Neural crest cell (in vitro differentiated cells): ENCODE measurements at regions not wholly inside any gene's neighbourhood (a gene's known extent, or its start where the extent isn't known, plus 50 kb on each side); places are given as distances from the start of the nearest gene placed in this dataset.

ENCODE experiments used
- DNase-seq: peaks from one replicate; pipeline ENCODE4 v3.0.0; 2021; ENCODE audit warnings: low read depth, mixed read lengths, low spot score
- H3K27ac Mint-ChIP-seq: one replicate; pipeline ENCODE4 v1.8.0; 2021; ENCODE audit warnings: mild to moderate bottlenecking, mixed read lengths; ENCODE audit not compliant: unreplicated experiment
- H3K27me3 Mint-ChIP-seq: 2 replicates; pipeline ENCODE4 v1.8.0; 2021; ENCODE audit warnings: low read depth, mild to moderate bottlenecking, mixed read lengths
- H3K36me3 Mint-ChIP-seq: 2 replicates; pipeline ENCODE4 v1.8.0; 2021; ENCODE audit warnings: low read depth, mild to moderate bottlenecking, mixed read lengths
- H3K4me1 Mint-ChIP-seq: 2 replicates; pipeline ENCODE4 v1.8.0; 2021; ENCODE audit warnings: mixed read lengths
- H3K4me3 Mint-ChIP-seq: one replicate; pipeline ENCODE4 v1.8.0; 2021; ENCODE audit warnings: mild to moderate bottlenecking, mixed read lengths
- H3K9me3 Mint-ChIP-seq: 2 replicates; pipeline ENCODE4 v1.8.0; 2021; ENCODE audit warnings: mixed read lengths
- CTCF ChIP-seq: fragments of 200-600 bp; sonication (generic); conservative IDR thresholded peaks from 2 replicates; pipeline ENCODE4 v1.5.0; 2021; ENCODE audit warnings: antibody characterized with exemption, mild to moderate bottlenecking

DNA sequence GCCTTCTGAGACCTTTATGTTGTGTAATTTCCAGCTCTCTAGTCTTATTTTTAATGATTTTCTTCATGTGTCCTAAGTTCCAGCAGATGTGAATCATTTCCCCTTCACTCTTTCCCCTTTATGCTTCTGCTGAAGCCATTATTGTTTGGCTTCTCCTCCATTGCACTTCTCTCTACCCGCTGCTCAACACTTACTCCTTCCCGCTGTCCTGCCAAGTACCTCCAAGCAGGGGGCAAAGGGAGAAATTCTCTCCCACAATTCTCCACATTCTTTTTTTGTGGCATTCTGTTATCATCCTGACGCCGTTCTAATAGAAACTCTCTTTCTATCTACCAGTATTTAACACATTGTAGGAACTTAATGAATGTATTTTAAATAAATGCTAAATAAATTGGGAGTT lies 388.9 kb upstream of the TPK1 start:
- Mint-ChIP-seq H3K4me3 (no peak overlapping the region), H3K27me3 (no peaks in the 10 kb centered on the region), H3K9me3 (no peaks in the 10 kb centered on the region), H3K27ac (no peak overlapping the region), H3K4me1 (no peaks in the 10 kb centered on the region), H3K36me3 (no peaks in the 10 kb centered on the region)
- DNase-seq: no peak
- TF ChIP-seq CTCF: no peak

GRCh38 chr7:145219461-145219860 lies 383.6 kb upstream of the TPK1 start:
- no peak overlapping the region for H3K27ac Mint-ChIP-seq
- no peak for TF ChIP-seq CTCF
- H3K36me3 Mint-ChIP-seq: no peaks in the 10 kb centered on the region
- no peaks in the 10 kb centered on the region for H3K4me1 Mint-ChIP-seq
- H3K9me3 Mint-ChIP-seq: peaks cover 7% of the 10 kb centered on the region
- DNase-seq: no peak
- H3K27me3 Mint-ChIP-seq: no peaks in the 10 kb centered on the region
- no peak overlapping the region for H3K4me3 Mint-ChIP-seq

DNA sequence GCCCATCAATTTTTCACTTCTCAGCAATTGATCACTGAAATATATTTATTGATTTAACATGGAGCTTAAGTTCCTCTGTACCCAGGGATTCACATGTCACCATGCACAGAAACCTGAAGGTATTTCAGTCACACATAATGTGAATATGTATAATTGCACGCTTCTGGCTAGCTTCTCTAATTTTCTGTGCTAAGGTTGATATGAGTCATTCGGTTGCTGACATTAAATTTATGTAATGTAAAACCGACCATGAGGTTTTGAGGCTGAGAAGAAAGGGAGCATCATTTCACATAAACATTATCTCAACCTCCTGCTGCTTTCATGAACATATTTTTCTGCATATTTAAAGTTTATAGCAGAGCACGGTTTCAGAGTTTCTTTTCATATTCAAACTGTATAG lies 381.0 kb upstream of the TPK1 start:
- Mint-ChIP-seq H3K36me3 (peaks cover 2% of the 10 kb centered on the region), H3K27ac (no peak overlapping the region), H3K9me3 (peaks cover 9% of the 10 kb centered on the region), H3K27me3 (no peaks in the 10 kb centered on the region), H3K4me1 (peaks cover 4% of the 10 kb centered on the region), H3K4me3 (no peak overlapping the region)
- no peak for TF ChIP-seq CTCF
- DNase-seq: no peak

- Mint-ChIP-seq H3K4me1 (peaks cover 4% of the 10 kb centered on the region), H3K9me3 (peaks cover 11% of the 10 kb centered on the region), H3K4me3 (peak overlapping the region; percentile 15), H3K36me3 (peaks cover 2% of the 10 kb centered on the region), H3K27me3 (no peaks in the 10 kb centered on the region), H3K27ac (no peak overlapping the region)
- TF ChIP-seq CTCF: no peak
- DNase-seq: peak; percentile 2
These were observed 376.2 kb upstream of the TPK1 start for GRCh38 chr7:145212050-145212449.

DNA sequence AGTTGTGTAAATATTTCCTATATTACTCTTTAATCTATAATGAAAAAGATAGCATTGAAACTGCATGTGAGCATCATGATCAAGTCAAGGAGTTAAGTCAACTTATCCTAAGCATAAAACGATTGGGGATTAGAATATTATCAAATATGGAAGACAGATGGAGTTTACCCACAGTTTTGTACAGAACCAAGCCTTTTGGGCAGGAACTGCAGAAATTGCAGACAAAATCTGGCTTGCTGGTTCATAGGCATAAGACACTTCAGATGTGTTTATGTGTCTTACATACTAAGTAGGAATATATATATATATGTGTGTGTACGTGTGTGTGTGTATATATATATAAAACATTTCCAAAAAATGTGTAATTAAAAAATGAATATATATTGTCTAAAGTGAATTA lies 375.4 kb upstream of the TPK1 start:
- Mint-ChIP-seq H3K9me3 (peaks cover 11% of the 10 kb centered on the region), H3K4me3 (no peak overlapping the region), H3K4me1 (peaks cover 4% of the 10 kb centered on the region), H3K36me3 (peaks cover 2% of the 10 kb centered on the region), H3K27ac (no peak overlapping the region), H3K27me3 (no peaks in the 10 kb centered on the region)
- no peak for TF ChIP-seq CTCF
- no peak for DNase-seq

GRCh38 chr7:145193951-145194350 lies 358.1 kb upstream of the TPK1 start:
- Mint-ChIP-seq H3K9me3 (no peaks in the 10 kb centered on the region), H3K4me3 (no peak overlapping the region), H3K36me3 (no peaks in the 10 kb centered on the region), H3K27me3 (no peaks in the 10 kb centered on the region), H3K27ac (no peak overlapping the region), H3K4me1 (no peaks in the 10 kb centered on the region)
- no peak for DNase-seq
- no peak for TF ChIP-seq CTCF
